Kidney epithelial cell (primary cell): ENCODE measurements at regions not wholly inside any gene's neighbourhood (a gene's known extent, or its start where the extent isn't known, plus 50 kb on each side); places are given as distances from the start of the nearest gene placed in this dataset.

ENCODE experiments used
- DNase-seq: peaks from one replicate; pipeline ENCODE4 v3.0.0-alpha.2; 2010; ENCODE audit warnings: low read depth
- H3K27me3 ChIP-seq: 2 replicates; pipeline ENCODE4 v1.6.0; 2011; ENCODE audit warnings: low read length; ENCODE audit not compliant: control insufficient read depth, insufficient read depth
- H3K36me3 ChIP-seq: 2 replicates; pipeline ENCODE4 v1.5.1; 2011; ENCODE audit warnings: low read length; ENCODE audit not compliant: control insufficient read depth, insufficient read depth
- H3K4me3 ChIP-seq: 2 replicates; pipeline ENCODE4 v1.5.1; 2011; ENCODE audit warnings: low read depth, mild to moderate bottlenecking, control low read depth, low read length
- TF ChIP-seq, protein P1 (sequence below): IDR thresholded peaks from 2 replicates; pipeline ENCODE4 v1.5.1; 2011; ENCODE audit warnings: mild to moderate bottlenecking, moderate library complexity, low read length, control low read depth, inconsistent platforms; ENCODE audit not compliant: insufficient read depth, poor library complexity, severe bottlenecking

DNA sequence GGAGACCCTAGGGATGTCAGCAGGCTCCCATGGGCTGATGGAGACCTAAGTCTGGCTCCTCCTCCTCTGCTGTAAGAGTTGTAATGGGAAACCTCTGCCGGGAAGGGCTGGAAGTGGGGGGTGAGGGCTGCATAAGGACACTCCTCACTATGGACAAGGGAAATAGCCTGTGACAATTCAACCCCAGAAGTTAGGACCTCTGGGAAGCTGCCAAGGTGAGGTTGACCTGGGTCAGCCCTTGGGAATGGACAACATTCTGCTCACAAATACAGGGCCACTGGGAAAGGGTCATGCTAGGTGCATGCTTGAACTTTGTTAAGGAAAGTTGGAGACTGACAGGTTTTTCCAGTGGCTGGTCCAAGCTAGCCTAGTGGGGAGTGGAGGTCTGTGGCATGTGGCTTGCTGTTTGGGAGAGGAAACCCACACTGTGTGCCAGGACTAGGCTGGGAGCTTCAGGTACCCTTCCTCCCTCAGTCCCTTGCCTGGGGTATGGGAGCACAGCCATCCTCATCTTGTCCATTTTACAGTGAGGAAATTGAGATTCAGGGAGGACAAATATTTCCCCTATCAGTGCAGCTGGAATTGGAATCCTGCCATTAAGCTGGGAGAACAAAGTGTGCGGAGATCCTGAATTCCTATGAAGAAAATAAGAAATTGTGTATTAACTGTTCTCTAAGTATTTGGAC lies 190.4 kb downstream of the SALL1 start:
- DNase-seq, result no peak
- TF ChIP-seq, protein P1, sequence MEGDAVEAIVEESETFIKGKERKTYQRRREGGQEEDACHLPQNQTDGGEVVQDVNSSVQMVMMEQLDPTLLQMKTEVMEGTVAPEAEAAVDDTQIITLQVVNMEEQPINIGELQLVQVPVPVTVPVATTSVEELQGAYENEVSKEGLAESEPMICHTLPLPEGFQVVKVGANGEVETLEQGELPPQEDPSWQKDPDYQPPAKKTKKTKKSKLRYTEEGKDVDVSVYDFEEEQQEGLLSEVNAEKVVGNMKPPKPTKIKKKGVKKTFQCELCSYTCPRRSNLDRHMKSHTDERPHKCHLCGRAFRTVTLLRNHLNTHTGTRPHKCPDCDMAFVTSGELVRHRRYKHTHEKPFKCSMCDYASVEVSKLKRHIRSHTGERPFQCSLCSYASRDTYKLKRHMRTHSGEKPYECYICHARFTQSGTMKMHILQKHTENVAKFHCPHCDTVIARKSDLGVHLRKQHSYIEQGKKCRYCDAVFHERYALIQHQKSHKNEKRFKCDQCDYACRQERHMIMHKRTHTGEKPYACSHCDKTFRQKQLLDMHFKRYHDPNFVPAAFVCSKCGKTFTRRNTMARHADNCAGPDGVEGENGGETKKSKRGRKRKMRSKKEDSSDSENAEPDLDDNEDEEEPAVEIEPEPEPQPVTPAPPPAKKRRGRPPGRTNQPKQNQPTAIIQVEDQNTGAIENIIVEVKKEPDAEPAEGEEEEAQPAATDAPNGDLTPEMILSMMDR, result no peak
- H3K4me3 ChIP-seq, result no peak overlapping the region
- H3K36me3 ChIP-seq, result no peaks in the 10 kb centered on the region
- H3K27me3 ChIP-seq, result no peaks in the 10 kb centered on the region

DNA sequence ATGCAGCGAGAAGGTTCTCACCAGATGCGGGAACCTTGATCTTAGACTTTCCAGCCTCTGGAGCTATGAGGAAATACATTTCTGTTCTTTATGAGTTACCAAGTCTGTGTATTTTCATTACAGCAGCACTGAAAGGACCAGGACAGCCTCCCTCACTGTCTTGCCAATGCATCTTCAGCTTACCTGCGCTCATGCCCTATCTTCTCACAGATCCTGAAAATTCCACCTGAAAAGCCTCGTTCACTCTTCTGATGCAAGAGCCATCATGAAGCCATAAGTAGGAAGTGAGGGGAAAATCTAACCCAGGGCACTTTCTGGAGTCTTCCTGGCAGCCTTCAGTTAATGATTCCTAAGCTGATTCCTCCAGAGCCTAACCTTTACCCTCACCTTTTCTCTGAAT lies 194.0 kb downstream of the SALL1 start:
- no peaks in the 10 kb centered on the region for H3K27me3 ChIP-seq
- TF ChIP-seq, protein P1, result no peak
- H3K4me3 ChIP-seq, result no peak overlapping the region
- H3K36me3 ChIP-seq, result no peaks in the 10 kb centered on the region
- no peak for DNase-seq

DNA sequence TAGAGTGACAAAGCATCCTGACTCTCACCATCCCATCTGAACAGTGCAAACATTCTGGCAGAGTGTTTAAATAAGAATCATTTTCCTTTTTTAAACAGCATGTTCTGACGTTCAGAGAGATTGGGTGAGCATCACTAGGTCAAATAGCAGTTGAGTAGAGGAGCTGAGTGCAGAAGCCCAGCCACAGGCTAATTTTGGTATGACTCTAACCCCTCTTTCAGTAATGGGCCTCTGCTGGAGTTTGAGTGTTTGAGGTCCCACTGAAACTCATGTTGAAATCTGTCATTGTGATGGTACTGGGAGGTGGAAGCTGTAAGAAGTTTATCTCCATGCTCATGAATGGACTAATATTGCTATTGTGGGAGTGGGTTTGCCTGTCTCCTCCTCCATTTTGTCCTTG lies 194.4 kb downstream of the SALL1 start:
- TF ChIP-seq, protein P1, result no peak
- no peak for DNase-seq
- H3K27me3 ChIP-seq, result no peaks in the 10 kb centered on the region

DNA sequence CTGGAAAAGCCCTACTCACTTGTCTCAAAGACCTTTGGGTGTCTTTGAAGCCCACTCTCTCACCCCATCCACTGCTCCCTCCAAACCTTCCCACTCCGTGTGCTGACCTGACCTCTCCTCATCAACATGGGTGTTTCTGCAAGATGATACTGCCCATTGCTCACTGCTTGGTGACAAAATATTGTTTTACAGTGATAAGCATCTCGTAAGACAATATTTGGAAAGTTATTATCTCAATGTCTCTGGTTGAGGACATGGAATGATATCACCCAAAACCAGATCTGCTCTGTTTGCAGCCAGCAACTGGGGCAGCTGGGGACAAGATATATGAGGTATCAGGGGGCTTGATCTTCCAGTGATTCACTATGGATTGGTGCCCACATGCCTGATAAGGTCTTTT lies 195.8 kb downstream of the SALL1 start:
- no peaks in the 10 kb centered on the region for H3K27me3 ChIP-seq
- H3K36me3 ChIP-seq, result no peaks in the 10 kb centered on the region
- H3K4me3 ChIP-seq, result no peak overlapping the region
- TF ChIP-seq, protein P1, result no peak
- DNase-seq, result no peak

More for the DNA sequence above, 194.4 kb downstream of the SALL1 start:
- no peaks in the 10 kb centered on the region for H3K36me3 ChIP-seq
- H3K4me3 ChIP-seq, result no peak overlapping the region

DNA sequence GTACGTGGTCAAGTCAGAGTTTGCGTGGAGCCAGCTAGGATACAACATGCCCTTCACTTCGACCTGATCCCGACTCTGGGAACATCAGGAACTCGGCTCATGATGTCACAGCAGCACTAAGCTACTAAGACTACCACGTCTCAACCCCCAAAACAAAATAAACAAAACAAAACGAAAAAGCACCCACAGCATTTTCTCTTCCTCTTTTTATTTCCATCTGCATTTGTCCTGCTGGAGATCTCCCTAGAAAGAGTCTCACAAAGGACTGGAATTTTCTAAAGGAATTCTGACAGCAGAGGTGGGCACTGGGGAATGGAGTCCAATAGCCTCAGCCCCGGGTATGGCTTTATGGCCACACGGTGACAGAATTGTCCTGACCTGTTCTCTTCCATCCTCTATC lies 196.6 kb downstream of the SALL1 start:
- TF ChIP-seq, protein P1, result no peak
- Histone ChIP-seq H3K36me3 (no peaks in the 10 kb centered on the region), H3K27me3 (no peaks in the 10 kb centered on the region), H3K4me3 (no peak overlapping the region)
- no peak for DNase-seq

GRCh38 chr16:50953290-50953689 lies 197.8 kb downstream of the SALL1 start:
- no peak for DNase-seq
- Histone ChIP-seq H3K4me3 (no peak overlapping the region), H3K27me3 (no peaks in the 10 kb centered on the region), H3K36me3 (no peaks in the 10 kb centered on the region)
- TF ChIP-seq, protein P1, result no peak
